ENCODE measurements at regions not wholly inside any gene's neighbourhood (a gene's known extent, or its start where the extent isn't known, plus 50 kb on each side); places are given as distances from the start of the nearest gene placed in this dataset.

GRCh38 chr16:7278636-7279035, 54.0 kb upstream of the RBFOX1 start:
- CTCF ChIA-PET = no interaction called here
- H3K4me3 ChIP-seq (ENCODE audit: low read depth, low read length) = no peak overlapping the region
- H3K36me3 ChIP-seq (ENCODE audit: control insufficient read depth, insufficient read depth, low read length) = no peaks in the 10 kb centered on the region
- POLR2A ChIA-PET = no interaction called here
- TF ChIP-seq CTCF (IDR thresholded peaks at IDR 0.05; ENCODE audit: insufficient read depth, low read depth, low read length) = no peak
- H3K27me3 ChIP-seq (ENCODE audit: control insufficient read depth, insufficient read depth, low read length) = no peaks in the 10 kb centered on the region
- no peak for DNase-seq (ENCODE audit: low read depth)

GRCh38 chr16:7272567-7273158, 60.0 kb upstream of the RBFOX1 start:
- ChIA-PET CTCF (no interaction called here), POLR2A (no interaction called here)
- no peak for TF ChIP-seq CTCF (IDR thresholded peaks at IDR 0.05; ENCODE audit: insufficient read depth, low read depth, low read length)
- DNase-seq (ENCODE audit: low read depth) = no peak
- no peaks in the 10 kb centered on the region for H3K27me3 ChIP-seq (ENCODE audit: control insufficient read depth, insufficient read depth, low read length)
- H3K36me3 ChIP-seq (ENCODE audit: control insufficient read depth, insufficient read depth, low read length) = no peaks in the 10 kb centered on the region
- H3K4me3 ChIP-seq (ENCODE audit: low read depth, low read length) = no peak overlapping the region

GRCh38 chr16:7271486-7271885, 61.2 kb upstream of the RBFOX1 start:
- TF ChIP-seq CTCF (IDR thresholded peaks at IDR 0.05; ENCODE audit: insufficient read depth, low read depth, low read length) = no peak
- Histone ChIP-seq H3K4me3 (ENCODE audit: low read depth, low read length) (no peak overlapping the region), H3K36me3 (ENCODE audit: control insufficient read depth, insufficient read depth, low read length) (no peaks in the 10 kb centered on the region), H3K27me3 (ENCODE audit: control insufficient read depth, insufficient read depth, low read length) (no peaks in the 10 kb centered on the region)
- CTCF ChIA-PET = no interaction called here
- DNase-seq (ENCODE audit: low read depth) = no peak
- POLR2A ChIA-PET = no interaction called here

- no peak for TF ChIP-seq CTCF (IDR thresholded peaks at IDR 0.05; ENCODE audit: insufficient read depth, low read depth, low read length)
- CTCF ChIA-PET = no interaction called here
- POLR2A ChIA-PET = no interaction called here
- no peak overlapping the region for H3K4me3 ChIP-seq (ENCODE audit: low read depth, low read length)
- no peak for DNase-seq (ENCODE audit: low read depth)
- H3K27me3 ChIP-seq (ENCODE audit: control insufficient read depth, insufficient read depth, low read length) = no peaks in the 10 kb centered on the region
- H3K36me3 ChIP-seq (ENCODE audit: control insufficient read depth, insufficient read depth, low read length) = no peaks in the 10 kb centered on the region
Measured at GRCh38 chr16:7270823-7271222, 61.8 kb upstream of the RBFOX1 start.

- no peak for TF ChIP-seq CTCF (IDR thresholded peaks at IDR 0.05; ENCODE audit: insufficient read depth, low read depth, low read length)
- no peak overlapping the region for H3K4me3 ChIP-seq (ENCODE audit: low read depth, low read length)
- ChIA-PET POLR2A (no interaction called here), CTCF (no interaction called here)
- no peaks in the 10 kb centered on the region for H3K27me3 ChIP-seq (ENCODE audit: control insufficient read depth, insufficient read depth, low read length)
- no peak for DNase-seq (ENCODE audit: low read depth)
- H3K36me3 ChIP-seq (ENCODE audit: control insufficient read depth, insufficient read depth, low read length) = no peaks in the 10 kb centered on the region
Measured at GRCh38 chr16:7270006-7270405, 62.6 kb upstream of the RBFOX1 start.
